ENCODE measurements at regions not wholly inside any gene's neighbourhood (a gene's known extent, or its start where the extent isn't known, plus 50 kb on each side); places are given as distances from the start of the nearest gene placed in this dataset.
"Not testable (repeated sequence)": the region's sequence is repeated elsewhere in the genome, so short reads cannot be mapped to it uniquely, and the experiment has no call there.

- no peaks in the 10 kb centered on the region for H3K36me3 ChIP-seq (ENCODE audit: low read length)
- no peaks in the 10 kb centered on the region for H3K27me3 ChIP-seq (ENCODE audit: low read length)
- H3K4me3 ChIP-seq (ENCODE audit: insufficient read depth, low read length, poor library complexity, severe bottlenecking), result no peak overlapping the region
- H3K9me2 ChIP-seq (replicated peaks; ENCODE audit: insufficient read depth, low read length), result no peaks in the 10 kb centered on the region
- H4K20me1 ChIP-seq (ENCODE audit: low read depth, low read length), result no peaks in the 10 kb centered on the region
- H3K27ac ChIP-seq (ENCODE audit: low read depth, low read length), result no peak overlapping the region
- no peaks in the 10 kb centered on the region for H3F3A ChIP-seq (ENCODE audit: insufficient read depth)
- no peaks in the 10 kb centered on the region for H3K79me2 ChIP-seq (ENCODE audit: insufficient read depth, low read length)
- no peak overlapping the region for H3K9ac ChIP-seq (ENCODE audit: low read length)
- TF ChIP-seq EZH2phosphoT487 (conservative IDR thresholded peaks at IDR 0.05; ENCODE audit: low read length) (no peak), CTCF (IDR thresholded peaks at IDR 0.05; ENCODE audit: insufficient read depth, low read length, poor library complexity, severe bottlenecking) (no peak)
- H2AFZ ChIP-seq (ENCODE audit: low read depth, low read length, severe bottlenecking), result no peak overlapping the region
- H3K4me2 ChIP-seq (ENCODE audit: low read depth, low read length, poor library complexity, severe bottlenecking), result no peak overlapping the region
- no peaks in the 10 kb centered on the region for H3K9me3 ChIP-seq (ENCODE audit: insufficient read depth, low read length)
These were observed 1084.8 kb upstream of the CITED2 start for GRCh38 chr6:140459209-140459608.

- no peaks in the 10 kb centered on the region for H3K9me3 ChIP-seq (ENCODE audit: insufficient read depth, low read length)
- no peaks in the 10 kb centered on the region for H3K36me3 ChIP-seq (ENCODE audit: low read length)
- no peak overlapping the region for H2AFZ ChIP-seq (ENCODE audit: low read depth, low read length, severe bottlenecking)
- no peaks in the 10 kb centered on the region for H3K27me3 ChIP-seq (ENCODE audit: low read length)
- no peaks in the 10 kb centered on the region for H3K9me2 ChIP-seq (replicated peaks; ENCODE audit: insufficient read depth, low read length)
- no peak overlapping the region for H3K4me3 ChIP-seq (ENCODE audit: insufficient read depth, low read length, poor library complexity, severe bottlenecking)
- H3K79me2 ChIP-seq (ENCODE audit: insufficient read depth, low read length), result no peaks in the 10 kb centered on the region
- H3K27ac ChIP-seq (ENCODE audit: low read depth, low read length), result no peak overlapping the region
- no peak overlapping the region for H3K9ac ChIP-seq (ENCODE audit: low read length)
- no peaks in the 10 kb centered on the region for H4K20me1 ChIP-seq (ENCODE audit: low read depth, low read length)
- no peaks in the 10 kb centered on the region for H3F3A ChIP-seq (ENCODE audit: insufficient read depth)
- no peak overlapping the region for H3K4me2 ChIP-seq (ENCODE audit: low read depth, low read length, poor library complexity, severe bottlenecking)
- TF ChIP-seq EZH2phosphoT487 (conservative IDR thresholded peaks at IDR 0.05; ENCODE audit: low read length) (no peak), CTCF (IDR thresholded peaks at IDR 0.05; ENCODE audit: insufficient read depth, low read length, poor library complexity, severe bottlenecking) (no peak)
These were observed 1071.8 kb upstream of the CITED2 start for GRCh38 chr6:140446241-140446640.

- Histone ChIP-seq H2AFZ (ENCODE audit: low read depth, low read length, severe bottlenecking) (no peak overlapping the region), H3K27ac (ENCODE audit: low read depth, low read length) (no peak overlapping the region), H3K9ac (ENCODE audit: low read length) (no peak overlapping the region), H3K4me2 (ENCODE audit: low read depth, low read length, poor library complexity, severe bottlenecking) (no peak overlapping the region), H3K9me3 (ENCODE audit: insufficient read depth, low read length) (no peaks in the 10 kb centered on the region), H4K20me1 (ENCODE audit: low read depth, low read length) (no peaks in the 10 kb centered on the region), H3F3A (ENCODE audit: insufficient read depth) (no peaks in the 10 kb centered on the region), H3K36me3 (ENCODE audit: low read length) (no peaks in the 10 kb centered on the region), H3K79me2 (ENCODE audit: insufficient read depth, low read length) (no peaks in the 10 kb centered on the region), H3K4me3 (ENCODE audit: insufficient read depth, low read length, poor library complexity, severe bottlenecking) (no peak overlapping the region), H3K9me2 (replicated peaks; ENCODE audit: insufficient read depth, low read length) (no peaks in the 10 kb centered on the region), H3K27me3 (ENCODE audit: low read length) (no peaks in the 10 kb centered on the region)
- TF ChIP-seq EZH2phosphoT487 (conservative IDR thresholded peaks at IDR 0.05; ENCODE audit: low read length) (no peak), CTCF (IDR thresholded peaks at IDR 0.05; ENCODE audit: insufficient read depth, low read length, poor library complexity, severe bottlenecking) (no peak)
These were observed 1071.1 kb upstream of the CITED2 start for GRCh38 chr6:140445474-140446004.

GRCh38 chr6:140443112-140443511 is 1068.7 kb upstream of the CITED2 start:
- not testable (repeated sequence) for H3K27ac ChIP-seq (ENCODE audit: low read depth, low read length); H2AFZ ChIP-seq (ENCODE audit: low read depth, low read length, severe bottlenecking); H3K4me2 ChIP-seq (ENCODE audit: low read depth, low read length, poor library complexity, severe bottlenecking); H3F3A ChIP-seq (ENCODE audit: insufficient read depth); H4K20me1 ChIP-seq (ENCODE audit: low read depth, low read length); H3K4me3 ChIP-seq (ENCODE audit: insufficient read depth, low read length, poor library complexity, severe bottlenecking); H3K9ac ChIP-seq (ENCODE audit: low read length); H3K36me3 ChIP-seq (ENCODE audit: low read length); H3K27me3 ChIP-seq (ENCODE audit: low read length); H3K9me3 ChIP-seq (ENCODE audit: insufficient read depth, low read length); H3K79me2 ChIP-seq (ENCODE audit: insufficient read depth, low read length); H3K9me2 ChIP-seq (replicated peaks; ENCODE audit: insufficient read depth, low read length)
